Neural cell (in vitro differentiated cells): ENCODE measurements at regions not wholly inside any gene's neighbourhood (a gene's known extent, or its start where the extent isn't known, plus 50 kb on each side); places are given as distances from the start of the nearest gene placed in this dataset.

Experiments
- H2AFZ ChIP-seq: fragments of 200-600, 300-800 bp; sonication (generic), shearing (Covaris generic); 2 replicates; pipeline ENCODE4 v1.6.0; 2014; ENCODE audit warnings: low read depth, mild to moderate bottlenecking, antibody characterized with exemption, low read length, moderate library complexity
- H3F3A ChIP-seq: fragments of 200-600 bp; shearing (Covaris generic); 2 replicates; pipeline ENCODE4 v1.6.1; 2016; ENCODE audit warnings: mild to moderate bottlenecking, moderate library complexity, mixed read lengths, antibody characterized with exemption, low read length; ENCODE audit not compliant: insufficient read depth, poor library complexity, severe bottlenecking
- H3K27ac ChIP-seq: fragments of 200-600, 300-800 bp; sonication (generic), shearing (Covaris generic); 2 replicates; pipeline ENCODE4 v1.5.1; 2014; ENCODE audit warnings: mild to moderate bottlenecking, low read length, moderate library complexity
- H3K27me3 ChIP-seq: fragments of 300-800, 200-600 bp; sonication (generic), shearing (Covaris generic); 2 replicates; pipeline ENCODE4 v1.6.0; 2014; ENCODE audit warnings: mild to moderate bottlenecking, low read depth, low read length, moderate library complexity; ENCODE audit not compliant: insufficient read depth
- H3K36me3 ChIP-seq: fragments of 300-800, 200-600 bp; sonication (generic), shearing (Covaris generic); 2 replicates; pipeline ENCODE4 v1.5.1; 2014; ENCODE audit warnings: mild to moderate bottlenecking, antibody characterized with exemption, low read length, moderate library complexity; ENCODE audit not compliant: insufficient read depth
- H3K4me2 ChIP-seq: fragments of 300-800, 200-600 bp; sonication (generic), shearing (Covaris generic); 2 replicates; pipeline ENCODE4 v1.6.0; 2014; ENCODE audit warnings: mild to moderate bottlenecking, low read length
- H3K4me3 ChIP-seq: fragments of 300-800, 200-600 bp; sonication (generic), shearing (Covaris generic); 2 replicates; pipeline ENCODE4 v1.5.1; 2014; ENCODE audit warnings: mild to moderate bottlenecking, low read length, moderate library complexity
- H3K79me2 ChIP-seq: fragments of 200-600 bp; shearing (Covaris generic); replicated peaks from 2 replicates; pipeline ENCODE4 v1.6.0; 2014; ENCODE audit warnings: mild to moderate bottlenecking, low read length, moderate library complexity; ENCODE audit not compliant: insufficient read depth
- H3K9ac ChIP-seq: fragments of 300-800, 200-600 bp; sonication (generic), shearing (Covaris generic); 2 replicates; pipeline ENCODE4 v1.6.1; 2016; ENCODE audit warnings: mild to moderate bottlenecking, low read length, mixed read lengths
- H3K9me2 ChIP-seq: fragments of 200-600 bp; shearing (Covaris generic); 2 replicates; pipeline ENCODE4 v1.6.1; 2016; ENCODE audit warnings: mild to moderate bottlenecking, low read length, mixed read lengths; ENCODE audit not compliant: insufficient read depth
- H3K9me3 ChIP-seq: fragments of 200-600, 300-800 bp; sonication (generic), shearing (Covaris generic); 2 replicates; pipeline ENCODE4 v1.6.1; 2016; ENCODE audit warnings: mild to moderate bottlenecking, mixed run types, low read length, moderate library complexity, mixed read lengths
- H4K20me1 ChIP-seq: fragments of 200-600 bp; shearing (Covaris generic); 2 replicates; pipeline ENCODE4 v1.6.1; 2016; ENCODE audit warnings: mild to moderate bottlenecking, mixed run types; ENCODE audit not compliant: insufficient read depth
- CTCF ChIP-seq: fragments of 450-650 bp; IDR thresholded peaks from 2 replicates; pipeline ENCODE4 v1.5.1; 2014; ENCODE audit warnings: antibody characterized with exemption, mild to moderate bottlenecking, moderate library complexity; ENCODE audit not compliant: poor library complexity, severe bottlenecking
- EP300 ChIP-seq: fragments of 450-650 bp; conservative IDR thresholded peaks from 2 replicates; pipeline ENCODE4 v1.6.1; 2014; ENCODE audit warnings: antibody characterized with exemption, mild to moderate bottlenecking, moderate library complexity; ENCODE audit not compliant: poor library complexity, severe bottlenecking
- EZH2 ChIP-seq: fragments of 200-600, 300-800 bp; shearing (Covaris generic), sonication (generic); IDR thresholded peaks from 2 replicates; pipeline ENCODE4 v1.6.1; 2014; ENCODE audit warnings: antibody characterized with exemption, low read length, borderline replicate concordance, mild to moderate bottlenecking; ENCODE audit not compliant: insufficient read depth, poor library complexity, severe bottlenecking
- MXI1 ChIP-seq: fragments of 450-650 bp; conservative IDR thresholded peaks from 2 replicates; pipeline ENCODE4 v1.6.1; 2014; ENCODE audit warnings: antibody characterized with exemption, mild to moderate bottlenecking; ENCODE audit not compliant: poor library complexity, severe bottlenecking
- POLR2AphosphoS5 ChIP-seq: IDR thresholded peaks from 2 replicates; pipeline ENCODE4 v1.6.1; 2012
- RAD21 ChIP-seq: fragments of 450-650 bp; conservative IDR thresholded peaks from 2 replicates; pipeline ENCODE4 v1.6.1; 2014; ENCODE audit warnings: antibody characterized with exemption, mild to moderate bottlenecking, moderate library complexity
- REST ChIP-seq: IDR thresholded peaks from 2 replicates; pipeline ENCODE4 v1.6.1; 2012; ENCODE audit warnings: borderline replicate concordance
- SMC3 ChIP-seq: fragments of 450-650 bp; conservative IDR thresholded peaks from 2 replicates; pipeline ENCODE4 v1.6.1; 2014; ENCODE audit warnings: antibody characterized with exemption, mild to moderate bottlenecking, moderate library complexity; ENCODE audit not compliant: poor library complexity
- TAF1 ChIP-seq: IDR thresholded peaks from 2 replicates; pipeline ENCODE4 v1.6.1; 2012; ENCODE audit warnings: low read depth

- Histone ChIP-seq H2AFZ (no peak overlapping the region), H3K27me3 (no peaks in the 10 kb centered on the region), H3K36me3 (no peaks in the 10 kb centered on the region), H4K20me1 (no peaks in the 10 kb centered on the region), H3F3A (no peaks in the 10 kb centered on the region), H3K4me2 (no peak overlapping the region), H3K9me3 (no peaks in the 10 kb centered on the region), H3K9ac (no peak overlapping the region), H3K27ac (no peak overlapping the region), H3K79me2 (no peaks in the 10 kb centered on the region), H3K4me3 (no peak overlapping the region), H3K9me2 (no peaks in the 10 kb centered on the region)
- TF ChIP-seq CTCF, result no peak
- TF ChIP-seq EZH2, result no peak
- no peak for TF ChIP-seq SMC3
- no peak for TF ChIP-seq POLR2AphosphoS5
- TF ChIP-seq MXI1, result no peak
- TF ChIP-seq REST, result no peak
- no peak for TF ChIP-seq RAD21
- TF ChIP-seq TAF1, result no peak
- no peak for TF ChIP-seq EP300
Measured at GRCh38 chr18:39685303-39685902, 2119.8 kb upstream of the CELF4 start.

- Histone ChIP-seq H3K27me3 (no peaks in the 10 kb centered on the region), H3K27ac (no peak overlapping the region), H3K4me2 (no peak overlapping the region), H3K9ac (no peak overlapping the region), H3F3A (no peaks in the 10 kb centered on the region), H2AFZ (no peak overlapping the region), H4K20me1 (no peaks in the 10 kb centered on the region), H3K36me3 (no peaks in the 10 kb centered on the region), H3K4me3 (no peak overlapping the region), H3K79me2 (no peaks in the 10 kb centered on the region), H3K9me2 (no peaks in the 10 kb centered on the region), H3K9me3 (no peaks in the 10 kb centered on the region)
- no peak for TF ChIP-seq RAD21
- no peak for TF ChIP-seq MXI1
- TF ChIP-seq POLR2AphosphoS5, result no peak
- no peak for TF ChIP-seq REST
- TF ChIP-seq EZH2, result no peak
- no peak for TF ChIP-seq CTCF
- no peak for TF ChIP-seq TAF1
- no peak for TF ChIP-seq SMC3
- TF ChIP-seq EP300, result no peak
Measured at GRCh38 chr18:39681061-39681460, 2115.5 kb upstream of the CELF4 start.
